Muscle of arm (tissue), 1 donor: ENCODE measurements at regions not wholly inside any gene's neighbourhood (a gene's known extent, or its start where the extent isn't known, plus 50 kb on each side); places are given as distances from the start of the nearest gene placed in this dataset.

ENCODE experiments used
- DNase-seq: peaks from one replicate; pipeline ENCODE4 v3.0.0-alpha.2; 2013

DNA sequence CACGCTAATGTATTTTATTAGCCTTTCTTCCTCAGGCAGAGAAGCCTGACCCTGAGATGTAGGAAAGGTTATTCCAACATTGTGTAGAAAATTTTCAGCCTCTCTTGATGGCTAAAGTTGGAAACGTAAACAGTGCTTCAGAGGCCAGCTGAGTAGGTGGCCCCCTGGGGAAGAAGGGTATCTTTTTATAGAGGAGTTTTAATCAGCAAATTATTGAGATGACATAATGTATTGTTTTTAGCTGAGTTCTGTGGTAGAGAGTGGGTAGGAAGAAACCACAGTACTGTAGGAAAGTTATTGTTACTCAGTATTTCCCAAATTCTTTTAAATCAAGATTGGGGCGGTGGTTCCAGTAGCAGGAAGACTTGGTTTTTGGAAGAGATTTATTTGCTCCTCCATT, 268.8 kb downstream of the DLEU7 start:
- DNase-seq, result no peak

DNA sequence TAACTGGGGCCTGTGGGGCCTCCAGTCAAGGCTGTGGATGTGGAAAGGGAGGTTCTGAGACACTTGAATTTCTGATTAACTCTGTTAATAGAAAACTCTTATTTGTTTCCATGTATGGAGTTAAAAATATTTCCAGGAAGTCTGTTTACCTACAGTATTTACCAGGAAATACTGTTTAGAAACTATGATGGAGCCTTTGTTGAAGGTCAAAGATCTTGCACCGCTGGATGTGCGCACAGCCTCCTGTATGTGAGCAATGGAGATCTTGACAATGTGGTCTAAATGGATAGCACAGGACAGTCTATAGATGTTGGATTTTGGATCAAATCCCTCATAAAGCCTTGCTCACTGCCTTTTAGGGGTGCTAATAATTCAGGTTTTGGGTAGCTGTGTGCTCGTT, 268.4 kb downstream of the DLEU7 start:
- DNase-seq, result no peak

DNA sequence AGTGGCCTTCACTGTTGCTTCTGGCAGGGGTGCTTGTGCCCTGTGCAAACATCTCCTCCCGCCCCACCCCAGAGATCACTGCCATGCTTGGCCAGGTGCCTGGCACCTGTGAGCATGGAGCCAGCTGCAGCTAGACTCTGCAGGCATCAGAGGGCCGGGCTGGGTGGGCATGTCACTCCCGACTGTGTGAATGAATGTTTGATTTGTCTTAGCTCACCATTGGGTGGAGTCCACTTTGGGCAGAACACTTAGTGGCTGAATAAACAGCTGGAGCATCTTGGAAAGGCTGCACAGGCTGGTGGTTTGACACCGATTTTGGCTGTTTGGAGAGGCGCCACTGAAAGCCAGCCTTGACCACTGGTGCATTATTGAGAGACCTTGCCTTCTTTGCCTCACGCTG, 267.3 kb downstream of the DLEU7 start:
- peak; percentile 40 for DNase-seq

DNA sequence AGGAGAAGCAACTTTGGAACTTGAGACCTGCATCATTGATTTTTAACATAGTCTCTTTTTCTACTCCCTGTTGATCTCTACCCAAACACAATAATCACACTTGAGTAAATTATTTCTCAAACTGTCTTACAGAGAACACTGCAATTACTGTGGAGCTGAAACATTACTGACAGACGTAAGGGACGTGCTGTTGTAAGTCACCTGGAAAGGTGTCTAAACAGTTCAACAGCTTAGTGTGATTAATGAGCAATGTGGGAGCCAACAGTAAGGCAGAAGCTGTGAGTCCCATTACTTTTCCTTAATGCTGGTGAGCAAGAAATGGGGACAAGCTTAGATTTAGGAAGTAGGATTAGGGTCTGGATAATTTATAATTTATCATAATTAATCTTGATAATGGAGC, 265.7 kb downstream of the DLEU7 start:
- DNase-seq, result no peak

DNA sequence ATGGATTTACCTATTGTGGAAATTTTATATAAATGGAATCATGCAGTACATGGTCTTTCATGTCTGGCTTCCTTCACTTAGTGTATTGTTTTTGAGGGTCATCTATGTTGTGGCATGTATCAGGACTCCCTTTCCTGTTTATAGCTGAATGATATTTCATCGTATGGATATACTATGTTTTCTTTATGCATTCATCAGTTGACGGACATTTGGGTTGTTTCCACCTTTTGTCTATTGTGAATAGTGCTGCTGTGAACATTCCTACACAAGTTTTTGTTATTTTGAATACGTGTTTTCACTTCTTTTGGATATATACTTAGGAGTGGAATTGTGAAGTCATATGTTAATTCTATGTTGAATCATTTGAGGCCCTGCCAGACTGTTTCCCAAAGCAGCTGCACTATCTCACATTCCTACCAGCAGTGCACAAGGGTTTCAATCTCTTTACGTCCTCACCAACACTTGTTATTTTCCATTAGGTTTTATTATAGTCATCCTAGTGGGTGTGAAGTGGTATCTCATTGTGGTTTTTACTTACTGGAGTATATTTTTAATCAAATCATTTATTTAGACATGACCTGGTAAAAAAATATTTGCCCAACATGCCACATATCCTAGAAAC, 262.7 kb downstream of the DLEU7 start:
- no peak for DNase-seq

DNA sequence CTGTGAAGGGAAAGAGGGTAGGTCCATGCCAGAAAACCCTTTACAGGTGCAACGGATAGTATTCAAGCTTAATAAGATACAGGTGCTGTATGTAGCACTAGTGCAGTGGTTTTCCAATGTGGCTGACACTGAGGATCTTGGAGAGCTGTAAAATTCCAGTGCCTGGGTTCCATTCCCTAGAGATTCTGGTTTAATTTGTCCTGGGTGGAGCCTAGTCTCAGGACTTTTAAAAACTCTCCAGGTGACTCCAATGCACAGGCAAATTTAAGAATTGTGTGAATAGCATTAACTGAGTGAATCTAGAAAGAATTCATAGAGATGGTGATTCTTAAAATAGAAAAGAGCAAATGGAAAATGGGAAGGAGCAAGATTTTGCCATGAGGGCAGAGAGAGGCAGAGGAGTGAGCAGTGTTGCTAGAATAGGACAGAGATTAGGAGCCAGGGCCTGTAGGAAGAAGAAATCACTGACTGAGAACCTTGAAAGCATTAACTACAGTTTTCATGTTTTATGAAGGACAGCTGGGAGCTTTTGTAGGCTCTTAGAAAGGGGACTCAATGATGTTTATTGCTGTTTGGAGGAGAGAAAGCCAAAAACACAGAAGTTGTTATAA, 261.8 kb downstream of the DLEU7 start:
- no peak for DNase-seq

DNA sequence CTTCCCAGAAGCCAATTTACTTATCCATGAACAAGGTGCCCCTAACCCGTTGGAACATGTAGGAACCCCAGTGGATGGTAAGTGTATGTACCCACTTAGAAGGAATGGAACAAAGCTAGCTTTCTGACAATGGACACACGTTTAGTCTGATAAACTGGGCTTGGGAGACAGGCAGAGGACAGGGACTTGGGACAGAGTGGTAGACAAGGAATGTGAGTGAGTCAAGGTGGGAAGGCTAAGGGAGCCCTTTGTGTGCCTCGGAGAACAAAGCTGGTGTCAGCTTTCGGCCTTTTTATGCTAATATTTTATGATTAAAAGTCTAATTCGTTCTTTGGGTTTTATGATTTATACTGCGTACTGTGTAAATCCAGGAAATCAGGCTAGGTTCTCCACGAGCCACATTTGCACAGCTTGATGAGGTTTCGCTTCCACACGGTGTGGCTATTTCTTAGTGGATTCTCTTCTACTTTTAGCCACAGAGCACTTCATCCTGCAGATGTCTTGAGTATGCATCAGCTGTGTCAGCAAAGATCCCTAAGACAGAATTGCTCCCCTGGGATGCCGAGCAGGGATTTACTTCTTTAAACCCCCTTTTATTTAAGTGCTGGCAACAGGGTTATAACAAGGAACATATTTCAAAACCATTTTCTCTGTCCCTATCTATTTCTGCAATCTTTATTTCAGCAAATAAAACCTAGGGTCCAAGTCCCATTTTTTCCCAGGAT, 258.5 kb downstream of the DLEU7 start:
- DNase-seq, result no peak

DNA sequence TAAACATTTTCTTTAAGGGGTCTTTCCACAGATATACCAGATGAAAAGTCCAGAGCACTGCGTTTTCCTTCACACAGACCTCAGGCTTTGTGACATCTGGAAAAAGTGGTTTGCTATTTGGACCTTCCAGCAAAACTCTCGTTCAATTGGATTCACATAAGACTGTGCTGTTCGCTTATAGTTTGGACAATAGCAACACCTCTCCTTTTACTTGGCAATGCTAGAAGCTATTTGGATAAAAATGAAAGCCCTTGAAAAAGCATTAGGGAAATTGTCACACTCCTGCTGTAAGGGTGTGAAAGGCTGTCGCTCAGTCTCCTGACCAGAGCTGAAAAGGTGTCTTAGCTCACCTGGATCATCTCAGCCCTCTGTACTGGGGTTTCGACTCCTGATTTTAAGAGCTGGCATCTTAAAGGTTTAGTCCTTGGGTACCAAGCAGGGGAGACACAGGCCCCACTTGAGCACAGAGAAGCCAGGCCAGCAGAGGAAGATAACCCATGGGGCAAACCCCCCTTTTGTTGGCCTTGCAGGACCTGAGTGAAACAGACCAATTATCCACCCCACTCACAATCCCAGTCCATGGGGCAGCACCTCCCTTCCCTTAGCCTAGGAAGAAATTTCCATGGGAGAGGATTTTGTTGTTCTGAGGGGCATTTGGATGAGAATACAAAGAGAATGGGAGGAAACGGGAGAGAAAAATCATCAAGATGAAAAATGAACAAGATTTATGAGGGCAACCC, 257.6 kb downstream of the DLEU7 start:
- DNase-seq, result peak; percentile 64

DNA sequence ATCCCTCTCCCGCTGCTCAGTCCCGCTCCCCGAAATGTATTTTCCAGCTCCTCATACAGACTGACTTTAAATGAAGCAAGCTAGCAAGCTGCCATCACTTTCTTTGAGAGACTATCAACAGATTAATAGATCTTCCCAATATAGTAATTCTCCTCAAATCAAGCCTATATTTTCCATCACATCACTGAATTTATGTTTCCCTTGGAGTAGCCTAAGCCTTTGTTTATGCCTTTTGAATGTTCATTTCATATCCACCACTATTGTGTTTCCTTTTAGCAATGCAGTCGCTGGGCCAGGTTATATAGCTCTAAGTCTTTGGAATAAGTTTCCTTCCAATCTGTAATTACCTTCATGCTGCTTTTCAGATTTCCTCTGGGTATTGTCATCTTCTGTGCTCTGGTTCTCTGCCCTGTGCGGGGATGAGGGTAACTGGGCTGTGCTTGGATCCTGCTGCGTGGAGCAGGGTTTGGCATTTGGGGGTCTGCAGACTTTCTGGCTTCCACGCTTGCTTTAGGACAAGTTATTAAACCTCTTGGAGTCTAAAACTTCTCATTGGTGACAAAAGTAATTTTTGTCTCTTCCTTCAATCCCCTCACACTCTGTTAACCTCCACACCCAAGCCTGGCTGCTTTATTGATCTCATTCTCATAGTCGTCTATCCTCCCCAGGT, 256.9 kb downstream of the DLEU7 start:
- DNase-seq, result peak; percentile 70

DNA sequence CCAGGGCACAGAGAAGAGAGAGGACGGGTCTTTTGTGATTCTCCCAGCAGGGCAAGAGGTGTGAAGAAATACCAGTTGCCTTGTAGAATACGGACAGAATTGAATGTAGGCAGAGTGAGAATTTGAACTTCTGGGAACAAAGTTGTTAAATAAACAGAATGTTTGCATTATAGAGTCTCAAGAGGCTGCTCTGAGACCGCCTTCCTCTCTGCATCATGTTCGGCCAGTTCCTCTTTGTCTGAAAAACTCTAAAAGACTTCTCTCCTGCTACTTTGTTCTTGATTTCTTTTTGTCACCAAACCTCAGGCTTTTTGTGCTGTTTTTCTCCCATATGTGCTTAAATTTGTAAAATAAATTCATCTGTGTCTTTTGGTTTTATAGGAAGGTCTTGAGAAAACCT, 256.4 kb downstream of the DLEU7 start:
- no peak for DNase-seq

DNA sequence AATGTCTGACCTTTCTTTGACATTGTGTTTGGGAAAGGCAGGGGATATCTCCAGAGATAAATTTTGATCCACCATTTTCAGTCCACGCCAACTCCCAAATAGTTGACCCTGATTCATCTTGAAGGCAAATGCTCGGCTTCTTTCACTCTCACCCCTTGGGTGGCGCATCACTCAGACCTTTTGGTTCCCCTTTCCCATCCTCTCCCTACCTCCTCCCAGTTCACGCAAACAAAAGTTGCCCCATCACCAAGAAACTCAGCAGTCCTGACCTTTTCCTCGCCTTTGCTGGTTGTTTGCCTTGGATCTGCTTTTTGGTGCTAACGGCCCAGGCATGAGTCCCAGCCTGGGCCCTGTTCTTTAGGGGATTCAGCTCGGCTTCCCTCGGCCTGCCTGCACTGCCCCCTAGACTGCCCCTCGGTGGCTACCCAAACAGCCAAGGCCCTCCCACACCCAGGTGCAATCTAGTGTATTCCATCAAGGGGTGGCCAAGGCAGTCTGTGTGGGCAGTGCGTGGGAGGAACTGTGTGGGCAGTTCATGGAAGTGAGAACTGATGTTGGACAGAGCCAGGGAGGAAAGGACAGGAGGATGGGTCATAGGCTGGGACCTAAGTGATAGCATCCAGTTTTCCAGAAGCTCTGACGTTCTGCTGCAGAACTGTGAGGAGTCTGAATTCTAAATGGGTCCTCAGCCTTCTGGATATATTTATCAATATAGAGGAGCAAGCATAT, 255.7 kb downstream of the DLEU7 start:
- DNase-seq, result no peak

DNA sequence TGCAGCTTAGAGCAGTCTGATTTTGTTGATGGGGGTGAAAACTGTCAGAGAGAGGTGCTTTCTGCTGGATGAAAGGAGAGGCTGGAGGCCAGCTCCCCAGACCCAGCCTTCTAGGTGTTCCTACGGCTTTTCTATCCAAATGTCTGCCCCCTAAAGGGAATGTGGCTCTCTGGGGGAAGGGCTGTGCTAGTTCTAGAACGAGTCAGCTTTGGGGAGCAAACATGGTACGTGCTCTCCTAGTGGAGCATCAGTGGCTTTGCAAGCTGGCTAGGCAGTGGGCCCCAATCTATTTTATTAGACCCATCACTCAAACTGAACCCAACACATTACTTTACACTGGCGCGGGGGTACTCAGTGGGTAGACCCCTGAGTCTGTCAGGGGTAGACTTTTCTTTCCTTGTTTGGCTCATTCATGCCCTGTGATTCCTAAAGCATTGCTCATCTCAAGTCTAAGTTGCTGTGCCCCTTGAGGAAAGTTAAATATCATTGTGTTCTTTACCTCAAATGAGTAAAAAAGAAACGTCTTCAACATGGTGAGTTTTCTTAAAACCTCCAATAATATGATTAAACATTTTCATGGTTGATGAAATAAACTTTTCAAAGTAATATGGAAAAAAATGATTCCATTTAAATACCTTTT, 254.9 kb downstream of the DLEU7 start:
- no peak for DNase-seq

DNA sequence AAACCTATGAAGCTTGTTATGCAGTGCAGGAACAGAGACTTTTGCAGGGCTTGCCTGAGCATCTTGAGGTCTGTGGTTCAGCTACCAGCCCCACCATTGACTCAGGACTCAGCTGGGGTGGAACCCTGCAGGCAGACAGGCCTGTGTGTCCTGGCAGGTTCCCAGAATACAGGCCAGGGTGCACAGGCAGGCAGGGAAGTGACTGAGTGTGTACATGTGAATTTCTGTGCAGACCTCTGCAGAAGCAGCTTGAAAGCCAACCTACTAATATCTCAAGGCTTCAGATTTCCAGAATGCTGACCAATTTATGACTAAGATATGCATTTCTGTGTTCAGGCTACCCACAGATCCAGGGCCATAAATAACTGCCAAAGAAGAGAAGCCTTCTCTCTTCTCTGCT, 254.4 kb downstream of the DLEU7 start:
- DNase-seq, result no peak

DNA sequence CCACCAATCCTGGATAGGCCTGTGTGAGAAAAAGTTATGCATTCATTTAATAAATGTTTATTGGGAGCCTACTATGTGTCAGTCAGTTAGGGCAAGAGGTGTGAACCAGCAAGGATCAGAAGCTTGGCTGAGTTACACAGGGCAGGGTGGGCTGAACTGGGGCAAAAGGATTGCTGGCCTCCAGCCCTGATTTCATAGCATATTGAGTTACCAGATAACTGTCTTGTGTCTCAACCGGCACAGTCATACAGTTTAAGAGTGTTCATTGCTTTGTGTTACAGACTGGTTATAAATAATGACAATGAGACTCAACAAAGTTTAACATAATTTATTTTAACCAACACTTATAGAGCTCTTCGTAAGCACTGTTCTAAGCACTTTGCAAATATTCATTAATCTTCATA, 253.8 kb downstream of the DLEU7 start:
- DNase-seq, result no peak

DNA sequence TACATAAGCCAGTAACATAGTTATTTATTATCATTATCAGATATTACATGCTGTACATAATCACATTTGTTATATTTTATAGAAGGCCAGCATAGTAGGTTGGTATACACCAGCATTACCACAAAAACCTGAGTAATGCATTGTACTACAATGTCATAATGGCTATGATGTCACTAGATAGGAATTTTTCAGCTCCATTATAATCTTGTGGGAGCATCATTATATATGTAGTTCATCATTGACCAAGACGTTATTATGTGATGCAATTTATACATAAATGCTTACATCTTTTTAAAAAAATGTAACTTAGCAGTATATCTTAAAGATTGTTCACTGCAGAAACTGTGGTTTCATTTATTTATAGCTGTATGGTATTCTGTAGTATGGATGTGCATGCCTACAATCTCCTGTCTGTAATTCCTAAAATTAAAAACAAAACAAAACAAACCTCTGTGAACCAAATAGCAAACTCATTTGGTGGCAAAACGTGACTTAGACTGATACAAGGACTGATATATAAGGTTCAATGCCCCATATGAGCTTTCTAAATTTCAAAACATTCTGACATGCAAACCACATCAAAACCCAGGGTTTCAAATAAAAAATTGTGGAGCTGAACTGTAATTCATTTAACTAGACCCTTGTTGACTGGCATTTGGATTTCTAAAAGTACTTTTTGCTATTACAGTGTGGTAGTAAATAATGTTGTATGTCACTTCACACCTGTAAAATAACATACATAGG, 250.9 kb downstream of the DLEU7 start:
- no peak for DNase-seq

DNA sequence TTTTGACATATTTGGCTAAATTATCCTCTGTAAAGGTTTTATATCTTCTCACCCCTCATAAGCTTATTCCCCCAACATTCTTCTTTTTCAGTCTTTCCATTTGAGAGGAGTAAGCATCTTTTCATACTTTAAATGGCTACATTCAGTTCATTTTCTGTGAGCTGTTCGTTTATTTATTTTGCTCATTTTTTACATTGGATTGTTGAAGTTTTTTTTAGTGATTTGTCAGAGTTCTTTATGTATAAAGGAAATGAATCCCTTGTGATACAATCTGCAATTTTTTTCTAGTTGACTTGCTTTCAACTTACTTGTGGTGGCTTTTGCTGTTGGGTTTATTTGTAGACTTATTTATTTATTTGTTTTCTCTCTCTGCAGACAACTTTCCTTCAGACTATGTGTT, 250.3 kb downstream of the DLEU7 start:
- no peak for DNase-seq

DNA sequence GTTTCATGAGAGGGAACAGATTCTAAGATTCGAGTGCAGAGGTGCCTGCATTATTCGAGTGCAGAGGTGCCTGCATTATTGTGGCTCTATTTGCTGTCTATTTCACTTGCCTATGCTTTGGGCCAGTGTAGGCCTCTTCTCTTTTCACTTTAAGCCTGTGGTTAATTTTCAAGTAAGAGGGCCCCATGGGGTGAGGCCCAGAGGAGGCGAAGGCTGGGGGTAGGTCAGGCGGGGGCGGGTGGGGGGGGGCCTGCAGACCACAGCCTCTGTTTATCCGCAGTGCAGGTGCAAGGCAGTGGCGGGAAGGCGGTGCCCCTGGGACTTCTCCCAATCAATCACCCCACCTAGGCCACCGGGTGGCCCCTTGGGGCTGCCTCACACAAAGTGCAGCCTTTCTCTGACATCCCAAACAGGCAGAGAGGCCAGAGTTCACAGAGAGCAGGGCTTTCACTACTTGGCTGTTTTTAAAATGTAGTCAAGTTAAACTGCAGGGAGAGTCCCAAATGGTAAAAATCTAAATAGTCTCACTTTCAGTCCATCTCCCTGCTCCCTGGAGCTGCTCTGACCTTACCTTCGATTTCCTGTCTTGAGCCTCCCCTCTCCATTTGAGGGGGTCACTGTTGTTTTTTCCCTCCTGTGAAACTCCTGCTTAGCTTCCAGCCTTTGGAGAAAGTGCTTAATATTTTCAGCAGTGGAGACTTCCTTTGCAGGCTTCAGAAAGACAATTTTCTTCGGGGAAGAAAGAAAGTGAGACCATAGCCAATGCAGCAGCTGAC, 249.0 kb downstream of the DLEU7 start:
- DNase-seq, result no peak

DNA sequence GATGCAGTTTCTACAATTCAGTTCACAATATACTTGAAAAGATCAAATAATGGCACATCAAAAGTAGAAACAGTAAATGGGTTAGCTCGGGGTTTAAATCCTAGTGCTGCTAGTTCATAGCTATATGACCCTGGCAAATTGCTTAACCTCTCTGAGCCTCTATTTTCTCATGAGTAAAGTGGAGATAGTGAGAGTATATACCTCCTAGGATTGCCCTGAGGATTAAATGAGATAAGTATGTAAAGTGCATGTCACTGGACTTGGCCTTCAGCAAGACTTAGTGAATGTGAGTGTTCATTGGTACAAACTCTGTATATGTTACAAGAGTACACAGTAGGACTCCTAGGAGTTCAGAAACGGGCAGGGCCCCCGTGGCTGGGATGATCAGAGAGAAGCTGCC, 248.3 kb downstream of the DLEU7 start:
- no peak for DNase-seq

DNA sequence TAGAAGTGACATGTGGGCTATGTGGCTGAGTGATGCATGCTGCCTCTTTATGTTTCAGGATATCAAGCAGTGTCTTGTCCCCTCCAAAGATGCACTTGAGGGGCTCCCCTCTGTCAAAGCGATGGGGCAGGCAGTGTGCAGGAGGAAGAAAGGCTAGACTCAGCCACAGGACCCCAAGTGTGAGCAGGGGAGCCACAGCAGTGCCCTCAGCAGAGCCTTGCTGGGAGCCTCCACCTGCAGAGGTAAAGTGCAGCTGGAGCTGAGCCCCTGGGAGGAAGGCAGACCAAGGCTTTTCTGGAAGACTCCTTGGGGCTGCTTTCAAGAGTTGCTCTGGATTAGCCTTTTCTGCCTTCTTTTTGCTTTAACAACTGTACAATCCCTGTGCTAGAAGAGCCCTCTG, 247.3 kb downstream of the DLEU7 start:
- no peak for DNase-seq
